Gastroesophageal sphincter (tissue), 4 donors: ENCODE measurements at regions not wholly inside any gene's neighbourhood (a gene's known extent, or its start where the extent isn't known, plus 50 kb on each side); places are given as distances from the start of the nearest gene placed in this dataset.

Experiments
- ATAC-seq: fragments of 150-250 bp; one replicate; pipeline ENCODE4 v1.9.1; 2016; ENCODE audit warnings: mild to moderate bottlenecking, moderate library complexity
- H3K27ac ChIP-seq, 4 donors: fragments of 200-600 bp; sonication (generic) in 3 of 4; 1 replicate in 3 of 4; 2 replicates in 1 of 4; pipeline ENCODE4 v1.5.1; 2016 to 2019
- H3K27me3 ChIP-seq: fragments of 200-600 bp; sonication (generic); one replicate; pipeline ENCODE4 v1.5.1; 2019
- H3K36me3 ChIP-seq, 2 donors: fragments of 200-600 bp; sonication (generic); one replicate each; pipeline ENCODE4 v1.5.1; 2019; ENCODE audit warnings: control low read depth in 1 of 2
- H3K4me1 ChIP-seq, 3 donors: fragments of 200-600 bp; sonication (generic); 1 replicate in 2 of 3; 2 replicates in 1 of 3; pipeline ENCODE4 v1.5.1; 2016 to 2019; ENCODE audit warnings: control low read depth in 2 of 3
- H3K4me3 ChIP-seq, 2 donors: fragments of 200-600 bp; sonication (generic); one replicate each; pipeline ENCODE4 v1.5.1; 2019; ENCODE audit warnings: mild to moderate bottlenecking in 1 of 2, moderate library complexity in 1 of 2
- H3K9me3 ChIP-seq, 3 donors: fragments of 200-600 bp; sonication (generic); one replicate each; pipeline ENCODE4 v1.5.1; 2017 to 2019; ENCODE audit warnings: control low read depth in 2 of 3
- CTCF ChIP-seq, 4 experiments: fragments of 200-600 bp in 2 of 4; fragments of 450-650 bp in 2 of 4; sonication (generic) in 1 of 4; IDR thresholded peaks; one replicate each; pipeline ENCODE4 v1.5.1; 2017 to 2019; ENCODE audit warnings: antibody characterized with exemption in 4 of 4, mild to moderate bottlenecking in 2 of 4, moderate library complexity in 2 of 4
- EP300 ChIP-seq: sonication (generic); formaldehyde crosslinking; IDR thresholded peaks from one replicate; pipeline ENCODE4 v1.6.1; 2017; ENCODE audit warnings: antibody characterized with exemption, mild to moderate bottlenecking
- POLR2A ChIP-seq, 2 donors: fragments of 450-650 bp; IDR thresholded peaks; one replicate each; pipeline ENCODE4 v1.6.1; 2017; ENCODE audit warnings: antibody characterized with exemption in 2 of 2, mild to moderate bottlenecking in 2 of 2, moderate library complexity in 1 of 2
- POLR2AphosphoS5 ChIP-seq: sonication (generic); formaldehyde crosslinking; IDR thresholded peaks from one replicate; pipeline ENCODE4 v1.6.1; 2017; ENCODE audit warnings: antibody characterized with exemption
- WGBS, 2 donors: methylation state at CpG; one replicate each; pipeline ENCODE4 v1.1.5; 2018; ENCODE audit warnings: low coverage in 1 of 2; 5-methylcytosine and 5-hydroxymethylcytosine counted together

- Histone ChIP-seq H3K9me3 (no peaks in the 10 kb centered on the region), H3K27me3 (peaks cover 5% of the 10 kb centered on the region), H3K27ac (no peak overlapping the region), H3K4me1 (no peaks in the 10 kb centered on the region), H3K4me3 (no peak overlapping the region), H3K36me3 (no peaks in the 10 kb centered on the region)
- TF ChIP-seq POLR2A (IDR thresholded peaks at IDR 0.05), result no peak
- no peak for TF ChIP-seq CTCF (IDR thresholded peaks at IDR 0.05)
- no peak for TF ChIP-seq EP300
- ATAC-seq, result no peak
- 26 to 51% methylated on average over 4 of the region's 4 CpGs for WGBS, 2 donors
Measured at GRCh38 chr5:167822241-167822640, 469.2 kb upstream of the WWC1 start.

GRCh38 chr5:167823405-167823804 lies 468.0 kb upstream of the WWC1 start:
- ATAC-seq, result no peak
- H3K27ac ChIP-seq, result no peak overlapping the region
- no peaks in the 10 kb centered on the region for H3K9me3 ChIP-seq
- no peaks in the 10 kb centered on the region for H3K36me3 ChIP-seq
- H3K4me1 ChIP-seq, result no peaks in the 10 kb centered on the region
- H3K4me3 ChIP-seq, result no peak overlapping the region
- TF ChIP-seq CTCF (IDR thresholded peaks at IDR 0.05) (no peak), POLR2A (IDR thresholded peaks at IDR 0.05) (no peak), POLR2AphosphoS5 (no peak), EP300 (no peak)
- WGBS, 2 donors, result 64 to 69% methylated on average over 2 of the region's 2 CpGs
- peaks cover 5% of the 10 kb centered on the region for H3K27me3 ChIP-seq

- 70 to 86% methylated on average over 1 of the region's 1 CpG for WGBS, 2 donors
- no peak for ATAC-seq
- no peaks in the 10 kb centered on the region for H3K27me3 ChIP-seq
- H3K4me1 ChIP-seq, result no peaks in the 10 kb centered on the region
- no peaks in the 10 kb centered on the region for H3K36me3 ChIP-seq
- no peak overlapping the region for H3K4me3 ChIP-seq
- TF ChIP-seq POLR2A (IDR thresholded peaks at IDR 0.05) (no peak), POLR2AphosphoS5 (no peak), CTCF (IDR thresholded peaks at IDR 0.05) (no peak), EP300 (no peak)
- no peaks in the 10 kb centered on the region for H3K9me3 ChIP-seq
- no peak overlapping the region for H3K27ac ChIP-seq
Measured at GRCh38 chr5:167827766-167828165, 463.7 kb upstream of the WWC1 start.

GRCh38 chr5:167831754-167832504 lies 459.5 kb upstream of the WWC1 start:
- no peaks in the 10 kb centered on the region for H3K36me3 ChIP-seq
- H3K4me1 ChIP-seq, result no peaks in the 10 kb centered on the region
- H3K27ac ChIP-seq, result no peak overlapping the region
- H3K27me3 ChIP-seq, result no peaks in the 10 kb centered on the region
- TF ChIP-seq EP300, result no peak
- TF ChIP-seq CTCF (IDR thresholded peaks at IDR 0.05), result no peak
- TF ChIP-seq POLR2A (IDR thresholded peaks at IDR 0.05), result no peak
- TF ChIP-seq POLR2AphosphoS5, result no peak
- 72% methylated on average over 7 to 8 of the region's 8 CpGs for WGBS, 2 donors
- ATAC-seq, result no peak
- no peaks in the 10 kb centered on the region for H3K9me3 ChIP-seq
- no peak overlapping the region for H3K4me3 ChIP-seq

GRCh38 chr5:167832609-167833008 lies 458.8 kb upstream of the WWC1 start:
- Histone ChIP-seq H3K4me3 (no peak overlapping the region), H3K9me3 (no peaks in the 10 kb centered on the region), H3K27ac (no peak overlapping the region), H3K36me3 (no peaks in the 10 kb centered on the region), H3K4me1 (no peaks in the 10 kb centered on the region), H3K27me3 (no peaks in the 10 kb centered on the region)
- WGBS, 2 donors, result 0% methylated on average over 1 of the region's 1 CpG
- no peak for ATAC-seq
- no peak for TF ChIP-seq EP300
- no peak for TF ChIP-seq POLR2A (IDR thresholded peaks at IDR 0.05)
- no peak for TF ChIP-seq CTCF (IDR thresholded peaks at IDR 0.05)
- no peak for TF ChIP-seq POLR2AphosphoS5
